ENCODE measurements at regions not wholly inside any gene's neighbourhood (a gene's known extent, or its start where the extent isn't known, plus 50 kb on each side); places are given as distances from the start of the nearest gene placed in this dataset.
"Not testable (repeated sequence)": the region's sequence is repeated elsewhere in the genome, so short reads cannot be mapped to it uniquely, and the experiment has no call there.

DNA sequence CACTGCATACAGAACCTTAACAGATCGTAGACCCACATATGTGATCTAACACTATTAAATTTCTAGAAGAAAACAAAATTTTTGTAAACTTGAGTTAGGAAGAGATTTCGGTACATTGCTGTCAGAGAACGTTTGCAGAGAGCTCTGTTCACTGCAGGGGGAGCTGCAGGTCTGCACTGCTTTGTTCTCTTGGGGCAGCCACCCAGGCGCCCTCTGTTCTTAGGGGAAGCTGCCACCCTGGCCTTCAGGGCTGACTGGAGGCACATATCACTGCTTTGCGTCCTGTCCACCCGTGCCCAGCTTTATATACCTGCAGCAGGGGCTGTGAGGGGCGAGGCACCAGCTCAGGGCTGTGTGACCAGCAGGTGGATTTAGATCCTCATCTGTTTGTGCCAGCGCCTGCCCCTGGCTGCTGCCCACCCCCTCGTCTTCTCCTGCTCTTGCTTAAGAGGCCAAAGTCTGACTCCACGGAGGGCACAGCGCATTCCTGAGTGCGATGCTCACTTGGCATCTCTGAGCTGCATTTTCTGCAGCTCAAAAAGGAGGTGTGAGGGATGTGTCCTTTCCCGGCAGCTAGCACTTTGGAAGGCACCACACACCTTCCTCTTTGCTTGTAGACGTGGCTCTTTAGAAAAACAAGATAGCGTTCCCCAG lies 4486.4 kb upstream of the TPTE start:
- TF ChIP-seq, protein P1, sequence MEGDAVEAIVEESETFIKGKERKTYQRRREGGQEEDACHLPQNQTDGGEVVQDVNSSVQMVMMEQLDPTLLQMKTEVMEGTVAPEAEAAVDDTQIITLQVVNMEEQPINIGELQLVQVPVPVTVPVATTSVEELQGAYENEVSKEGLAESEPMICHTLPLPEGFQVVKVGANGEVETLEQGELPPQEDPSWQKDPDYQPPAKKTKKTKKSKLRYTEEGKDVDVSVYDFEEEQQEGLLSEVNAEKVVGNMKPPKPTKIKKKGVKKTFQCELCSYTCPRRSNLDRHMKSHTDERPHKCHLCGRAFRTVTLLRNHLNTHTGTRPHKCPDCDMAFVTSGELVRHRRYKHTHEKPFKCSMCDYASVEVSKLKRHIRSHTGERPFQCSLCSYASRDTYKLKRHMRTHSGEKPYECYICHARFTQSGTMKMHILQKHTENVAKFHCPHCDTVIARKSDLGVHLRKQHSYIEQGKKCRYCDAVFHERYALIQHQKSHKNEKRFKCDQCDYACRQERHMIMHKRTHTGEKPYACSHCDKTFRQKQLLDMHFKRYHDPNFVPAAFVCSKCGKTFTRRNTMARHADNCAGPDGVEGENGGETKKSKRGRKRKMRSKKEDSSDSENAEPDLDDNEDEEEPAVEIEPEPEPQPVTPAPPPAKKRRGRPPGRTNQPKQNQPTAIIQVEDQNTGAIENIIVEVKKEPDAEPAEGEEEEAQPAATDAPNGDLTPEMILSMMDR (IDR thresholded peaks at IDR 0.05; ENCODE audit: borderline replicate concordance, extremely low read depth, low read length, poor library complexity, severe bottlenecking): not testable (repeated sequence)
- not testable (repeated sequence) for TF ChIP-seq EZH2 (IDR thresholded peaks at IDR 0.05; ENCODE audit: borderline replicate concordance, low read depth, low read length, severe bottlenecking)

All from DND-41 (cell line).